ENCODE measurements at regions not wholly inside any gene's neighbourhood (a gene's known extent, or its start where the extent isn't known, plus 50 kb on each side); places are given as distances from the start of the nearest gene placed in this dataset.

- H2AFZ ChIP-seq (ENCODE audit: low read length): no peak overlapping the region
- no peaks in the 10 kb centered on the region for H3K9me3 ChIP-seq (ENCODE audit: control insufficient read depth, low read depth, low read length)
- no peaks in the 10 kb centered on the region for H3K36me3 Mint-ChIP-seq (ENCODE audit: insufficient read depth in 1 of 3, low read depth in 3 of 3)
- no peak overlapping the region for H4K5ac ChIP-seq (ENCODE audit: insufficient read length, low read depth, low read length)
- no peaks in the 10 kb centered on the region for H4K20me1 ChIP-seq (ENCODE audit: control insufficient read depth, insufficient read depth, insufficient read length)
- H2BK5ac ChIP-seq (ENCODE audit: insufficient read length, low read length): no peak overlapping the region
- no peak overlapping the region for H2BK15ac ChIP-seq (ENCODE audit: low read depth, low read length)
- no peaks in the 10 kb centered on the region for H3K27me3 ChIP-seq (ENCODE audit: insufficient read depth, low read length)
- H3K9me3 Mint-ChIP-seq: no peaks in the 10 kb centered on the region
- no peak overlapping the region for H3K4me3 Mint-ChIP-seq
- H3K79me2 ChIP-seq (ENCODE audit: insufficient read depth, low read length): no peaks in the 10 kb centered on the region
- WGBS (ENCODE audit: extremely low coverage, insufficient read length, low lambda C conversion rate): no CpG with 5 or more reads among the region's 2 CpGs
- H2BK12ac ChIP-seq (ENCODE audit: insufficient read length, low read depth, low read length): no peak overlapping the region
- H2AK5ac ChIP-seq (ENCODE audit: insufficient read length, low read length): no peak overlapping the region
- TF ChIP-seq CTCF (conservative IDR thresholded peaks at IDR 0.05): no peak
- no peaks in the 10 kb centered on the region for H3K23me2 ChIP-seq (ENCODE audit: insufficient read length, low read depth, low read length, poor library complexity, severe bottlenecking)
- no peaks in the 10 kb centered on the region for H3K4me1 Mint-ChIP-seq
- no peak overlapping the region for H4K8ac ChIP-seq (replicated peaks; ENCODE audit: insufficient read length, low read depth, low read length)
- no peak overlapping the region for H3K4me2 ChIP-seq (ENCODE audit: insufficient read depth, insufficient read length, low read length)
- H3K14ac ChIP-seq (ENCODE audit: insufficient read depth, low read length): no peak overlapping the region
- H3K23ac ChIP-seq (ENCODE audit: insufficient read length, low read depth, low read length): no peak overlapping the region
- no peak overlapping the region for H3K18ac ChIP-seq (ENCODE audit: insufficient read length, low read depth, low read length)
- DNase-seq: no peak
- no peak overlapping the region for H3K27ac ChIP-seq (ENCODE audit: insufficient read length, low read depth, low read length)
- H3K27ac Mint-ChIP-seq: no peak overlapping the region
- no peak overlapping the region for H3K9ac ChIP-seq (ENCODE audit: extremely low read depth, insufficient read length, low read length)
- no peak overlapping the region for H3K56ac ChIP-seq (ENCODE audit: insufficient read length, low read depth, low read length)
- no peaks in the 10 kb centered on the region for H3K4me1 ChIP-seq (ENCODE audit: insufficient read depth, low read length)
- no peaks in the 10 kb centered on the region for H3K79me1 ChIP-seq (ENCODE audit: insufficient read depth, low read depth, low read length, poor library complexity, severe bottlenecking)
- H4K91ac ChIP-seq (ENCODE audit: insufficient read length, low read depth, low read length): no peak overlapping the region
- H3K27me3 Mint-ChIP-seq (ENCODE audit: low read depth): no peaks in the 10 kb centered on the region
- H3T11ph ChIP-seq (ENCODE audit: low read length): no peak overlapping the region
- H2BK20ac ChIP-seq (ENCODE audit: low read depth, low read length, poor library complexity, severe bottlenecking): no peak overlapping the region
- no peak overlapping the region for H3K4ac ChIP-seq (ENCODE audit: low read depth, low read length)
- H2BK120ac ChIP-seq (ENCODE audit: low read depth, low read length, poor library complexity, severe bottlenecking): no peak overlapping the region
These were observed 120.1 kb upstream of the RIMS1 start for GRCh38 chr6:71766146-71766760.
